Lung microvascular endothelial cell (primary cell): ENCODE measurements at regions not wholly inside any gene's neighbourhood (a gene's known extent, or its start where the extent isn't known, plus 50 kb on each side); places are given as distances from the start of the nearest gene placed in this dataset.
"Not testable (repeated sequence)": the region's sequence is repeated elsewhere in the genome, so short reads cannot be mapped to it uniquely, and the experiment has no call there.

Experiments
- DNase-seq, 2 donors: peaks; one replicate each; pipeline versions ENCODE4 v3.0.0 to v3.0.0-alpha.2; 2010; ENCODE audit warnings: low read depth in 2 of 2

DNA sequence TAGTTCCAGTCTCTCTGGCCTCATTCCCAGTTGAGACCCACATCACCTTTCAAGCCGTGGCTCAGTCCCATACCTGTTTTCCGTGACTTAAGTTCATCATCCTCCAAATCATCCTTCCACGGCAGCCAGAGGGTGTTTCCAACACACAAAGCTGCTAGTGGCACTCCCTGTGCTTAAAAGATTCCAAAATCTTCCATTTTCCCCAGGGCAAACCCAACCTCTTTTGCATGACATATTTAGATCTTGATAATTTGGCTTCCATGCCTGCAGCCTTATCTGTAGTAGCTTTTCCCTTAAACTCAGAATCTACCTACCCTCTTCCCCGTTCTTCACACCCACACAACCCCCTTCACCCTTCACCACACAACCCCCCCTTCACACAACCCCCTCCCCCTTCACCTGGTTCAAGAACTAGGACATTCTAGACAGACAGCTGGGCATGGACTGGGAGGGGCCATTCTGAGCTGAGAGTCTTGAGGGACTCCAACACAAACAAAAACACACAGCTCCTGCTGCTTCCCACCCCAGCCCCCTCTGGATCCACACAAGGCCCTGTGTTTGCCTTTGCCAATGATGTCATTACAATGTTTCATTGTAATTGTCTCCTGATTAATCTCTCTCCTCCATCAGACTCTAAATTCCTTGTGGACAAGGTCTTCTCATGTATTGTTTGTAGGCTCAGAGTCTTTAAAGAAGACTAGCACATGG, 268.2 kb downstream of the SH3GL2 start:
- DNase-seq, result no peak

GRCh38 chr9:17847908-17848307, 269.0 kb downstream of the SH3GL2 start:
- DNase-seq, result no peak

DNA sequence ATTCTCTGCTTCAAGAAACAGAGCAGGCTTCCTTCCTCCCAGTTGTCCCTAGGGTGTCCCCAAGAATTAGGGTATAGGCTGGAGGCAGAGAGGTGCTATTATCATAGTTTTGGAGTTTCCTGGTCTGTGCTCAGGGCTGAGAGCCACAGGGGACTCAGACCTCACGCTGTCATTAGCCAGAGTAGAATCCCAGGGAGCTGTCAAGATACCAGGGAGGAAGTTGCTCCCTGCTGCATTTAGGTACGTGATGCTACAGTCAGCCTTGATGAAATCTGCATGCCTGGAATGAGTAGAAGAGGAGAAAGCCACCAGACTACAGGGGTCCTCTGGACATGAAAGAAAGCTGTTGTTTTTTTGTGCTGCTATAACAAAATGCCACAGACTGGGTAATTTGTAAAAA, 273.2 kb downstream of the SH3GL2 start:
- DNase-seq, result no peak

DNA sequence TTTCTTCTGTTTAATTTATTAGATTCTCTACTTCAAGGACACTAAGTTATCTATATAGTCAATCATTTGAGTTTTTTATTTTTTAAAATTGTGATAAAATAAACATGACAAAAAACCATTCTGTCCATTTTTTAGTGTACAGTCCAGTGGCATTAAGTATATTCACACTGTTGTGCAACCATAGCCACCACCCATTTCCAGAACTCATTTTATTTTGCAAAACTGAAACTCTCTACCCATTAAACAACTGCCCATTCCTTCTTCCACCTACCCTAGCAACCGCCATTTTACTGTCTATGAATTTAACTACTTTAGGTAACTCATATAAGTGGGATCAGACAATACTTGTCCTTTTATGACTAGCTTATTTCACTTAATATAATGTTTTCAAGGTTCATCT, 275.6 kb downstream of the SH3GL2 start:
- no peak for DNase-seq

- DNase-seq, result no peak
These were observed 278.1 kb downstream of the SH3GL2 start for GRCh38 chr9:17856995-17857394.

DNA sequence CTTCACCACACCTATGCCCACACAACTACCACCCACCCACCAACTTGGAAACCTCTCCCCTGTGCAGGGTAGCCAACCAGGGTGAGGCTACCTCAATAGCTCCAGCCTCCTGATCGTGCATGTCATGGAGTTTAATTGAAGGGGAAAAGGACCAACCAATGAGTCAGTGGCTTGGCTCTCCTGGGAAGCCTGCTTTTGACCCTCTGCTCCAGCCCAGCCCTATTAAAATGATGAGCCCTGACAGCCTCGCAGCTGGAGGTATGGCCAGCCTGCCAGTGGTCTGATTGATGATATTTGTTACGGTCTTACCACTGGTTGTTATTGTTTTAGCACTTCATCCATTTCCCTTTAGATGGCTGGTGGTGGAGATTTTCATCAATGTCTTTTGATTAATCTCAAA, 280.4 kb downstream of the SH3GL2 start:
- no peak for DNase-seq

- DNase-seq, result no peak
These were observed 281.1 kb downstream of the SH3GL2 start for GRCh38 chr9:17859987-17860386.

DNA sequence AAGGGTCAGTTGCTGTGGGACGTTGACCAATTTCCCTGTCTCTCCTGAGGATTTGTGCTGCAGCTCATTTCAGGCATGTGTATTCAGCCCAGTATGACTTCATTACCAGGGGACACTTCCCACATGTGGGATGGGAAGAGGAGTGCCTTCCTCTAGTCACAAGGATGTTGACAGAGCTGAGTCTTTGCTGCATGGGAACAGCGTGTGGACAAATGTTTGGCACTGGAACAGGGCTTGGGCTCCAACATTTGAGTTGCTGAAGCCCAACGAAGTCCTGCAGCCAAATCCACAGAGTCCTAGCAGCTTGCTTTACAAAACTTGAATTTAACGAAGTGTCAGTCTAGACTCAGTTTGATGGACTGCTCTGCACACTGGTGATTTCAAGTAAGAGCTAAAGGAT, 283.2 kb downstream of the SH3GL2 start:
- DNase-seq, result no peak

GRCh38 chr9:17862629-17863028, 283.8 kb downstream of the SH3GL2 start:
- no peak for DNase-seq

GRCh38 chr9:17863213-17863883, 284.5 kb downstream of the SH3GL2 start:
- no peak for DNase-seq

GRCh38 chr9:17863924-17864323, 285.1 kb downstream of the SH3GL2 start:
- no peak for DNase-seq

DNA sequence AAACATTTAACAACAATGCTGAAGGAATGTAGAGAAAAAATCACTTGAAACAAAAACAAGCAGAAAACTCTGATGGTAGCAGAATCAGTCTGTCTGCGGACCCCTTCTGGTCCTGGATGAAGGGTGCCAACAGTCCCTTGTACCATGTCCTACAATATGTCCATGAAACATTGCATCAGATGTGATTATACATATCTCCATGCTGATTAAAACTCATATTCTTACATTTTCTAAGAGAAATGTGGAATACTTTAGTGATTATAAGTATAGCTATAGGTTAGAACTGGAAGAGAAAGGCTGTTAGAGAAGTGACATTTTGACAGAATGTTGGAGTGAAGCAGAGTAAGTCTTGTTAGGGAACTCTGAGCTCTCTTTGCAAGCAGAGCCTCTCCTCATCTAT, 286.1 kb downstream of the SH3GL2 start:
- DNase-seq, result no peak

DNA sequence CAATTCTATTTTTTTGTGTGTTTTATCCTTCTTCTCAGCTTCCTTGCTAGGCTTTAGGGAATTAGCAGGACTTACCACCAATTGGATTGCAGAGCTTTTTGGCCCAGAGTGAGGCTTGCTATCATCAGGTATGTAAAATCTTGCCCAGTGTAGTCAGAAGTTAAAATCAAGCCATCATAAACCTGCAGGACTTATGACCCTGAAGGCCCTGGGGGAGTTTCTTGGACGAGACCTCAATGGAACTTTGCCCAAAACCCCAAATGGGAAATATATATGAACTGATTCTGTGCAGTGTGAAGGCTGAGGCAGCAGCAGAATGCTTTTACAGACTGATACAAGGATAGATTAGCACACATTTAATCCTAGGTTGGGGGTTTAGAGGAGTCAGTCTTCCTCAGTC, 287.0 kb downstream of the SH3GL2 start:
- DNase-seq, result no peak

DNA sequence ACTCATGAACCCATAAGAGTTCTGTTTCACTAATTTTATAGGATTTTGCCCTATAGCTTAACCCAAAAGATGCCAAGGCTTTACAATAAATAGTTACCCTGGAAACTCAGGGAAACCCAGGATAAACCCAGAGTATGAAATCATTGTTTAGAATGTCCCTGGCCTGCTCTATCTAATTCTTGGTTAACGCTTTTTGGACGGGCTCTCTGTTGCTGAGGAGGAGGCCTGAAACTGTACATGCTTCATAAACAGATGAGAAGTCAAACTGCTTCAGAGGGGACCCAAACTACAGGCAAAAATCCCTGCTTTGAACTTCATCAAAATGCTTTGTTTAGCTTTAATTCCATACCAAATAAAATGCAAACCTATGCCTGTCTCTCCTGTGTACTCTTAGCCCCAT, 291.9 kb downstream of the SH3GL2 start:
- DNase-seq, result no peak

DNA sequence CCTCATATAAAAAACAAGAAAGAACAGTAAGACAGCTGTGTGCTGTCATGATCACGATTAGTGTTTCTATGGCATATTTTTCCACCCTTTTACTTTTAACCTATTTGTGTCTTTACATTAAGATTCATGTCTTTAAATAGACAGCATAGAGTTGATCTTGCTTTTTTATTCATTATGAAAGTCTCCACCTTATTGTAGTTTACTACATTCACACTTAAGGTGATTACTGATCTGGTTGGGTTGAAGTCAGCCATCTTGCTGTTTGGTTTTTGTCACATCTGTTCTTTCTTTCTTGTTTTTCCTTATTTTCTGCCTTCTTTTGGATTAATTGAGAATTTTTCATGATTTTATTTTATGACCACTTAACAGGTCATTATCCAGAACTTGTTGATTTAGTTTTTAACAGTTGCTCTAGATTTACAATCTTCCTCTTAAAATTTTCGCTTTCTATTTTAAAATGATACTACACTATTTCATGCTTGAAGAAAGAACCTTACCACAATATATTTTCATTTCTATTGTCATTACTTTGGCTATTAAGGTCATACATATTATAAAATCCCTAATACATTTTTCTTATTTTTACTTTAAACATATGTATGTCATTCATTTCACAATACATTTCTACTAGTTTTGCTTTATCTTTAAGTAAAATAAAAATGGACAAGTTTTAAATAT, 292.5 kb downstream of the SH3GL2 start:
- DNase-seq, result no peak

DNA sequence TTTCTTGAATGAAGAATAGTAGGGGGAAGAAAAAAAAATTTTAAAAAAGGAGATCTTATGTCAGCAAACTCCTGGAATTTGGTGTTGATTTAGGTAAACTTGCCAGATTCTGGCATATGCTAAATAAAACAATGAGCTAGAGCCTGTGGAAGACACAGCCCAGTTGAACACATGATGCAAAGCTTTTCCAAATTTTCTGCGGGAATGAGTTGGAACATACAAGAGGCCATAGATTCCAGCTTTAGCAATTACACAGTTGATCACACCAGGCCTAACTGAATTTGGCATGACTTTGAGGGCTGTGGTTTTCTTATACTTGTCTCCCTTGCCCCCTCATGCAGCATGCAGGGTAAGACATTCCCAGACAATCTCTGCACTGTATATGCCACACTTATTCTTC, 297.0 kb downstream of the SH3GL2 start:
- DNase-seq, result no peak

DNA sequence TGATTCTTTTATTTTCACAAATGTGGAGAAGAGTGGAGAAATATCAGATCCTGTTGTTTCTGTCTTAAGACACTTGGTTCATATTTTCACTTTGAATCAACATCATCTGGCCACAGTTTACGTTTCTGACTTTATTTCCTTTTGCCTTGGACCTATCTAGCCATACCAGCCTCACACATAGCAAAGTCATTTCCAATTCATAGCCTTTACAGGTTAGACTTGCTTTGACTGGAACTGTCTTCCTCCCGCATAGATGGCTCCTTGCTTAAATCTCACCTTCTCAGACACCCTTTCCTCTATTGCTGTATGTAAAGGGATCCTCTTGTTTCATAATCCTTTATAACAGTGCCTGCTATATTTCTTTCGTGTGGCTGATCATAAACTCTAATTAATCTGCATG, 297.8 kb downstream of the SH3GL2 start:
- no peak for DNase-seq

- no peak for DNase-seq
These were observed 300.0 kb downstream of the SH3GL2 start for GRCh38 chr9:17878810-17879370.

DNA sequence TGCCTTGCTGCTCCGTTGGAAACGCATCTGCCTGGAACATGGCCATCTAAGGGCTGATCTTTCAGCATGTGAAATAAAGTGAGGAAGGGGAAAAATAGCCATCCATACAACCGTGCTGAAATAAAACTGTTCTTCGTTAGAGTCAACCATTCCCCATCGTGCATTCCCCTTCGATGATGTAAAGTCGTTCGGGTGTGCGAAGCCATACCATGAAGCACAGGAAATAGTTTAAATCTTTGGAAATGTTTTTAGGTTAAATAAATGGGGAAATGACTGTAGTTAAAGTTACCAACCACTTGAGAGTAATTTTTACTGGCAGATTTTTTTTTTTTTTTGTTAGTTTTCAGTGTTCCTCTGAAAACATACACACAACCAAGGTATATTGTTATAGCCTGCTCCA, 302.5 kb downstream of the SH3GL2 start:
- no peak for DNase-seq

- no peak for DNase-seq
These were observed 304.1 kb downstream of the SH3GL2 start for GRCh38 chr9:17882688-17883594.

DNA sequence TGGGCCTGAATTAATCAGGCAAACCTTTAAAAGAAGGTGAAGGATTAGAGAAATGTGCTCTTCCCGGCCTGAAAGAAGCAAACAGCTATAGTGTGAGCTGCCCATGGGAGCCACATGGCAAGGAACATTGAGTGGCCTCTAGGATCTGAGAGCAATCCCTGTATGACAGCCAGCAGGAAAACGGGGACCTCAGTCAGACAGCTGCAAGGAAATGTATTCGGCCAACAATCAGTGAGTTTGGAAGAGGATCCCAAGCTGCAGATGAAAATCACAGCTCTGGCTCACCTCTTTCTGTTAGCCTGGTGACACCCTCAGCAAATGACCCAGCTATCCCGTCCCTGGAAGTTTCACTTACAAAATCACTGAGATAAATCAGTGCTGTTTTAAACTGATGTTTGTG, 309.2 kb downstream of the SH3GL2 start:
- DNase-seq, result no peak

DNA sequence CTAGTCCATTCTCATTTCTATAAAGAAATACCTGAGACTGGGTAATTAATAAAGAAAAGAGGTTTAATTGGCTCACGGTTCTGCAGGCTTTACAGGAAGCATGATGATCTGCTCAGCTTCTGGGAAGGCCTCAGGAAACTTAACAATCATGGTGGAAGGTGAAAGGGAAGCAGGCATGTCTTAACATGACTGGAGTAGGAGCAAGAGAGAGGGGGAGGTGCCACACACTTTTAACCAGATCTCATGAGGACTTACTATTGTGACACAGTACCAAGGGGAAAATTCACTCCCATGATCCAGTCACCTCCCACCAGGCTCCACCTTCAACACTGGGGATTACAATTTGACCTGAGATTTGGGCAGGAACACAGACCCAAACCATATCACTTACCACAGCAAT, 310.1 kb downstream of the SH3GL2 start:
- not testable (repeated sequence) for DNase-seq
